ENCODE measurements at regions not wholly inside any gene's neighbourhood (a gene's known extent, or its start where the extent isn't known, plus 50 kb on each side); places are given as distances from the start of the nearest gene placed in this dataset.

DNA sequence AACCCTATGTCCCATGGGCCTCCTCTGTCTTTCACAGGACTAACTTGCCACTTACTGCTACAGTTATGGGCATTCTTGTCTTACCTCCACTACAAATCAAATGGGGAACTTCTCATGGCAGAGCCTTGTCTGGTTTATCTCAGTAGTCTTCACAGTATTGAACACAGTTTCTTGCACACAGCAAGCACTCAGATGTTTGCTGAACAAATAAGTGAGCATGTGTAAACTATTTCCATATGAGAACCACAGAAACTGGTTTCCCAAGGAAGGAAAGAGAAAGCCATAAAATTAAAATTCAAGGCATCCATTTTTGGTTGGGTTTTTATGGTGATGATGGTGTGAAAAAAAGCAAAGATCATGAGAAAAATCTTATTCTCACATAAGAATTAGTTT, 189.2 kb downstream of the MEX3B start:
- H3K4me1 ChIP-seq: no peaks in the 10 kb centered on the region
- Mint-ChIP-seq H3K4me1 (ENCODE audit: low read depth, unreplicated experiment) (no peaks in the 10 kb centered on the region), H3K9me3 (ENCODE audit: unreplicated experiment) (no peaks in the 10 kb centered on the region), H3K27me3 (ENCODE audit: insufficient read depth, unreplicated experiment) (peaks cover under 1% of the 10 kb centered on the region), H3K27ac (ENCODE audit: unreplicated experiment) (no peak overlapping the region), H3K4me3 (ENCODE audit: unreplicated experiment) (no peak overlapping the region), H3K36me3 (ENCODE audit: insufficient read depth, unreplicated experiment) (no peaks in the 10 kb centered on the region)
- no TSS peak for BruUV-seq (replicated peaks)
- ChIA-PET CTCF (no interaction called here), POLR2A (no interaction called here)
- H3K27me3 ChIP-seq (replicated peaks; ENCODE audit: control insufficient read depth, insufficient read depth, low read length): no peaks in the 10 kb centered on the region
- H3K9me3 ChIP-seq: no peaks in the 10 kb centered on the region
- no peak for DNase-seq
- no peak for TF ChIP-seq CTCF (IDR thresholded peaks at IDR 0.05; ENCODE audit: insufficient read depth in 1 of 2, low read depth in 1 of 2, low read length in 1 of 2, severe bottlenecking in 1 of 2, unreplicated experiment in 1 of 2)
- no peaks in the 10 kb centered on the region for H3K36me3 ChIP-seq (ENCODE audit: control insufficient read depth, insufficient read depth, low read length)
- no peak overlapping the region for H3K4me3 ChIP-seq (ENCODE audit: low read depth, low read length)
- intact Hi-C loops (cut with micrococcal nuclease; ENCODE audit: unreplicated experiment): no loop called here

DNA sequence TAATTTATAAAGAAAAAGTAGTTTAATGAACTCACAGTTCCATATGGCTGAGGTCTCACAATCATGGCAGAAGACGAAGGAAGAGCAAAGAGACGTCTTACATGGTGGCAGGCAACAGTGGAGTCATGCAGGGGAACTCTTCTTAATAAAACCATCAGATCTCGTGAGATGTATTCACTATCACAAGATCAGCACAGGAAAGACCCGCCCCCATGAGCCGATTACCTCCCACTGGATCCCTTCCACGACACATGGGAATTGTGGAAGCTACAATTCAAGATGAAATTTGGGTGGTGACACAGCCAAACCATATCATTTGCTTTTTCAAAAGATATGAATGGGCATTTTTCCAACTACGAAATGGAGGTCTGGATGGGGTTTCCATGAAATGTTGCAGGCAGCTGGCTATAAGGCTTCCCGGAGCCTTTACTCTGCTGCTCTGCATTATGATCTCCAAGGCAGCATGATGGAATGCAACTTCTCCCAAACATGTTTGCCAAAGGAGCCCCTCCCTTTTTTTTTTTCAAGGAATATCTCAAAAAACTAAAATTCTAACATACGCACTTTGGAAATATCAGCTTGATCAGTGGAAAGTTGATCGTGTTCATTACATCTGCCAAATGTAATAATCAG, 189.7 kb downstream of the MEX3B start:
- no peak for DNase-seq
- Mint-ChIP-seq H3K4me3 (ENCODE audit: unreplicated experiment) (no peak overlapping the region), H3K4me1 (ENCODE audit: low read depth, unreplicated experiment) (no peaks in the 10 kb centered on the region), H3K9me3 (ENCODE audit: unreplicated experiment) (no peaks in the 10 kb centered on the region), H3K27ac (ENCODE audit: unreplicated experiment) (no peak overlapping the region), H3K27me3 (ENCODE audit: insufficient read depth, unreplicated experiment) (peaks cover 2% of the 10 kb centered on the region), H3K36me3 (ENCODE audit: insufficient read depth, unreplicated experiment) (no peaks in the 10 kb centered on the region)
- H3K4me1 ChIP-seq: no peaks in the 10 kb centered on the region
- no TSS peak for BruUV-seq (replicated peaks)
- no peaks in the 10 kb centered on the region for H3K9me3 ChIP-seq
- POLR2A ChIA-PET: no interaction called here
- no peaks in the 10 kb centered on the region for H3K36me3 ChIP-seq (ENCODE audit: control insufficient read depth, insufficient read depth, low read length)
- CTCF ChIA-PET: no interaction called here
- TF ChIP-seq CTCF (IDR thresholded peaks at IDR 0.05; ENCODE audit: insufficient read depth in 1 of 2, low read depth in 1 of 2, low read length in 1 of 2, severe bottlenecking in 1 of 2, unreplicated experiment in 1 of 2): no peak
- no peaks in the 10 kb centered on the region for H3K27me3 ChIP-seq (replicated peaks; ENCODE audit: control insufficient read depth, insufficient read depth, low read length)
- no peak overlapping the region for H3K4me3 ChIP-seq (ENCODE audit: low read depth, low read length)
- intact Hi-C loops (cut with micrococcal nuclease; ENCODE audit: unreplicated experiment): no loop called here

DNA sequence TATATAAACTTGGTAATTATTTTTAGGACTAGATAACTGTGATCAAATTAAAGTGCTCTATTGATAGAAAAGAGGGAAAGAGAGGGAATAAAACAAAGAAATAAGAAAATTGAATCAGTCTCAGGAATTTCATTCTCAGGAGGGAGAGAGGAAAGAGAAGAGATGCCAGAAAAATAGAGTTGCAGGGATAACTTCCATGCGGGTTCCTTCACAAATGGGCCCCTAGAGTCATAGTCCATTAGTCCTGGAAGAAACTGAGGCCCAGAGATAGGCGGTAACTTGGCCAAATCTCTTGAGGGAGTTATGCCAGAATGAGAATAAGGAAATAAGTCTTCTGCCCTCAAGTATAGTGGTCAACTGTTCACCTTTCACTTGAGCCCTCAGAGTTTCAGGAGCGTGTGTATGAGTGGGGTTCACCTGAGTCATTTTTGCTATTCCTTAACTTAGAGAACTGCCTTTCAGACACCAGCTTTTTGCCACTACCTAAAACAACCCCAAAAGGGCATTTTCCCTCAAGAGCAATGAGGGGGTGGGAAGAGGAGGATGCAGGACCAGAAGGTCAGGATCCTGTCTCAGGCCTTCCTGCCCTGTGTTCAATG, 192.6 kb downstream of the MEX3B start:
- Mint-ChIP-seq H3K9me3 (ENCODE audit: unreplicated experiment) (no peaks in the 10 kb centered on the region), H3K4me1 (ENCODE audit: low read depth, unreplicated experiment) (no peaks in the 10 kb centered on the region), H3K4me3 (ENCODE audit: unreplicated experiment) (no peak overlapping the region), H3K27ac (ENCODE audit: unreplicated experiment) (no peak overlapping the region), H3K27me3 (ENCODE audit: insufficient read depth, unreplicated experiment) (peaks cover 7% of the 10 kb centered on the region), H3K36me3 (ENCODE audit: insufficient read depth, unreplicated experiment) (no peaks in the 10 kb centered on the region)
- ChIA-PET POLR2A (no interaction called here), CTCF (no interaction called here)
- TF ChIP-seq CTCF (IDR thresholded peaks at IDR 0.05; ENCODE audit: insufficient read depth in 1 of 2, low read depth in 1 of 2, low read length in 1 of 2, severe bottlenecking in 1 of 2, unreplicated experiment in 1 of 2): no peak
- H3K36me3 ChIP-seq (ENCODE audit: control insufficient read depth, insufficient read depth, low read length): no peaks in the 10 kb centered on the region
- no TSS peak for BruUV-seq (replicated peaks)
- H3K9me3 ChIP-seq: no peaks in the 10 kb centered on the region
- intact Hi-C loops (cut with micrococcal nuclease; ENCODE audit: unreplicated experiment): no loop called here
- DNase-seq: no peak
- no peak overlapping the region for H3K4me3 ChIP-seq (ENCODE audit: low read depth, low read length)
- H3K4me1 ChIP-seq: no peaks in the 10 kb centered on the region
- H3K27me3 ChIP-seq (replicated peaks; ENCODE audit: control insufficient read depth, insufficient read depth, low read length): no peaks in the 10 kb centered on the region
